ENCODE measurements at regions not wholly inside any gene's neighbourhood (a gene's known extent, or its start where the extent isn't known, plus 50 kb on each side); places are given as distances from the start of the nearest gene placed in this dataset.

DNA sequence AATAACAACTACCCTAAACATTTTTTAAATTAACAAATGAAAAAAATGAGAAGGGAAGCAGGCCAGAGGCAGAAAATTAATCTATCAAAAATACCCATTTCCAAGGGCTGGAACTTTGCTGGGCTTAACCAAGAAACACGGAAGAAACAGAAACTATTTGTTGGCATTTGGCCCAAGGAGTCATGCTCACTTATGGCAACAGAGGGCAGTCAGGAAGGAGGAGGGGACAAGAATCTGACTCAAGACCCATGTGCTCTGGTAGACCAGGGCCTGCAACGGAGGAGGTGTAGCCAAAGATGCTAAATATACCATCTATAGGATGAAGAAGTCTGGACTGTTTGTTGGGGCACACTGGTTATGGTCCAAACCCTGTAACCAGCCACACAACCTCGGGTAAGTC is 496.7 kb downstream of the COG6 start:
- DNase-seq, result no peak

- no peak for DNase-seq
These were observed 497.5 kb downstream of the COG6 start for GRCh38 chr13:40152922-40153321.

DNA sequence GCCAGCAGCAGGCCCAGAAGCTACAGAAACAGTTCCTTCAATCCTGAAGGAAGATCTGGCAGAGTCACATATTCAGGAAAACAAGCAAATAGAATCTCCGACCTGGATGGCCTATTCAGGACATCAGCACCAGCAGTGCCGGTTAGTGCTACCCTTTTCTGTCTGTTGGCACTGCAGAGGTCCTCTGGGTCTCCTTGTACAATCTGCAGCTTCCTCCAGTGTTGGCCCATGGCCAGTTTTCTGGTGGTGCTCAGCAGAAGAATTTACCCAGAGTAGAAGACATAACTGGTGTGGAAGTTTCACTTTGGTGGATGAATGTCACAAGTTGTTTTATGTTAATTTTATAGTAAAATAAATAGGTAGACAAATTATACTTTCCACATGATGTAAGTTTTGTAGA is 498.1 kb downstream of the COG6 start:
- DNase-seq, result no peak

GRCh38 chr13:40155201-40155600 is 499.7 kb downstream of the COG6 start:
- no peak for DNase-seq

DNA sequence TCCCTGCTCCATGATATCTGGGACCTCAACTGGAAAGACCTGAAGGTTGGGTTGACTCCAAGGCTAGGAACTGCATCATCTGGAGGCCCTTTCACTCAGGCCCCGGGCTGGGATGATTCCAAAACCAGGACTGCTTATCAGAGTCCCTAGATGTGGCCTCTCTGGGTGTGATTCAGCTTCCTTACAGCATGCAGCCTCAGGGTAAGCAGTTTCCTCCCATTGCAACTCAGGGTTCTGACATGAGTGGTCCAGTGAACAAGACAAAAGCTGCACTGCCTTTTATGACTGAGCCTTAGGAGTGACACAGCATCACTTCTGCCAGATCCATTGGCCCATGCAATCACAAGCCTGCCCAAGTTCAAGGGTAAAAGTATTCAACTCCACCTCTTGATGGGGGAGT is 502.8 kb downstream of the COG6 start:
- no peak for DNase-seq

GRCh38 chr13:40158757-40159156 is 503.3 kb downstream of the COG6 start:
- no peak for DNase-seq

GRCh38 chr13:40159736-40160135 is 504.3 kb downstream of the COG6 start:
- no peak for DNase-seq

DNA sequence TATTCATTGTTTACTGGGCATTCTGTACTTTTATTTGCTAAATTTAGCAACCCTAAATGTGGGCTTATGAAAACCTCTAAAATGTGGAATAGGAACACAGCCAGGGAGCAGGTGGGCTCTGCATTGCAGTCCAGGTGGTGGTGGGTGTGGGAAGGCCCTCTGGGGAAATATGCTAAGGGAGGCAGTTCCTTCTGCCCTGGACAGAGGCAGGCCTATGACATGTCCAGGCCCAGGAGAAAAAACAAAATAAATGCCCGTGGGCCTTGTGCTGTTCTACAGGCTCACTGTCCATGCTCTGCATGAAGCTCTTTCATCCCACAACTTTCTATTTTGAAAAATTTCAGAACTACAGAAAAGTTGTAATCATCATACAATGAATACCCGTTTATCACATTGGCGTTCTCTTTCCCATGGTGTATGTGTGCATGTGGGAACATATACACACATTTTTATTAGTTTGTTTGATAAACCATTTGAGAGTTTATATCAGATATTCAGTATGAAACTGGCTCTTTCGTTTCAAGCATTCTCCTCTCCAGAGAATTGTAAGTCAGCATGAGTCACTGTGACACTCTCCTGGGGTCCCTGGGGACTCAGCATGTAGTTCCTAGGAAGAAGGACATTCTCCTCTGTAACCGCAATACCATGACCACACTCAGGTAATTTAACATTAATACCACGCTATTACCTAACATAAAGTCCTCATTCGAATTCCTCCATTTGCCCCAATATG is 505.3 kb downstream of the COG6 start:
- DNase-seq, result no peak

DNA sequence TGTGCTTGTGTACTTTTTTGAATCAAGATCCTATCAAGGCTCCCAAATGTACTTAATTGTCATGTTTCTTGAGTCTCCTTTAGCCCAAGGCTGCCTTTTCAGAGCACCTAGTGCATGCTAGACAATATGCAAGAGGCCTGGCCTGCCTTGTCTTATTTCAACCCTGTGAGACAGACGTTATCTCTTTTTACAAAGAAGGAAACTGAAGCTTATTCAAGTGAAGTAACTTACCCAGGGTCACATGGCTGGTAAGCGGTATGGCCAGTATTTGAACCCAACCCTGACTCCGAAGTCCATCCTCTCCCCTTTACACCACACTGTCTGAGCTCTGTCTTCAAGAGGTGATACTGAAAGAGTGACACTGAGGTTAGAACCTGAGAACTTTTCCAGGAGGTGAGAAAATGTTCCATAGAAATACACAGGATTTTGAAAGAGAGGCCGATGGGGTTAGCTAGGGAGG is 505.1 kb downstream of the FOXO1 start:
- no peak for DNase-seq

- no peak for DNase-seq
These were observed 504.5 kb downstream of the FOXO1 start for GRCh38 chr13:40161931-40162330.

GRCh38 chr13:40163066-40164000 is 503.1 kb downstream of the FOXO1 start:
- no peak for DNase-seq

GRCh38 chr13:40164133-40164532 is 502.3 kb downstream of the FOXO1 start:
- no peak for DNase-seq

GRCh38 chr13:40165316-40165932 is 501.0 kb downstream of the FOXO1 start:
- no peak for DNase-seq

- no peak for DNase-seq
These were observed 499.1 kb downstream of the FOXO1 start for GRCh38 chr13:40167327-40167726.

DNA sequence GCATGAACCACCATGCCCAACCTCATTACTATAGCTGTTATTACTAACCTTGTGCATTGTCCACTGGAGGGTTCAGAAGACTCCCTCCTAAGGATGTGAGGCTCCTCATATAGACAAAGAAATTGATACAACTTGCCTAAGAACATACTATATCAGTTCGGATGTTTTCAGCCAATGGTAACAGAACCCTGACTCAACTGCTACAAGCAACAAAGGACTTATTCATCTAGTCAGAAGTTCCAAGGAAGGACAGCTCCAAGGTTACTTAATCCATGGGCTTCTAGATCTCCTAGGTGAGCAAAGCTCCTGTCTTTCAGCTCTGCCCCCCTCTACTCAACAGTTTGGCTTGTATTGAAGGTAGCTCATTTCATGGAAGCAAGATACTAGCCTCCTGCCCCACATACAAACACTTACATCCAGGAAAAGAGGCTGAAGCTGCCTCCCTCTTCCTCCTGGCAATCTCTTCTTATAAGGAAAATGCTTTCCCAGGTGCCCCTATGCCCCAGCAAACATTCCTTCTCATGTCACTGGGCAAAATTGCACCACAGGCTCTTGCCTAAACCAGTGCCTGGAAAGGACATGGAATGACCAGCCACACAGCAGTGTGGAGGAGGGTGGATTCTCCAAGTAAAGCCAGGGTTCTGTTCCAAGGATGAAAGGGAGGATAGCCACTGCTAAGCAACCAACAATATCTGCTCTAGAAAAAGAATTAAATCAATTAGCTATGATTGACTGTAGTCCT is 497.8 kb downstream of the FOXO1 start:
- no peak for DNase-seq

DNA sequence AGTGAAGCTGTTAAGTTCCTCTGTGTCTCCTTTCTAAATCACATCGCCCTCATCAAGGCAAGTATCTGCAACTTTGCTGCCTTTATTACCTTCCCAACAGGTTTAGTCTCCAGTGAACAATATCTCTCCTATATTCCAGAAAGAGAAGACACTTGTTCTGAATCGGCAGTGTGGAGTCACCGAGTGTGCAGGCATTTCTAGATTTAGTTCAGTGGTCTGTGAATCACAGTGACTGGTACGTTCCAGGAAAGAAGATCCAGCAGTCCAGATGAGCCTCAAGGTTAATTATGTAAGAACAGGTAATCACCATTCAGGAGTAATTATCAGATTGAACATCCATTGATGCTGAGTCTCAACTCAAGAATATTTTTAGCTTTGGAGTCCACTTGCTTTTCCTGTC is 497.0 kb downstream of the FOXO1 start:
- DNase-seq, result no peak

DNA sequence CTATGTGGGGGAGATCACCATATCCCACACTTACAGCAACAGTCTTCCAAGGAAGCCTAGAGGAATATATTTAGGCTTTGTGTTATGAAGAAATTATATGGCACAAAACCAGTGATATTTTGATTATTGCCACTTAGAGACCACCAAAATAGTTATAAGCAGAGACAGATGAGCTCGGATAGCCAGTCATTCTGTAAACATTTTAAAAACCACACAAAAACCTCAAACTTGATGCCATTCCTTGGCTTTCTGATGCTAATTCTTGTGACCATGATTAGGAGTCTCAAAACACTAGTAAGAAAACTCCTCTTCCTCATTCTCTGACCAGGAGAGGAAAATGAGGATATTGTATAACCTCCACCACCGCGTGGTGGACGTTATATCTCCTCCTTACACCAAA is 496.4 kb downstream of the FOXO1 start:
- no peak for DNase-seq

GRCh38 chr13:40170982-40171381 is 495.5 kb downstream of the FOXO1 start:
- DNase-seq, result no peak

DNA sequence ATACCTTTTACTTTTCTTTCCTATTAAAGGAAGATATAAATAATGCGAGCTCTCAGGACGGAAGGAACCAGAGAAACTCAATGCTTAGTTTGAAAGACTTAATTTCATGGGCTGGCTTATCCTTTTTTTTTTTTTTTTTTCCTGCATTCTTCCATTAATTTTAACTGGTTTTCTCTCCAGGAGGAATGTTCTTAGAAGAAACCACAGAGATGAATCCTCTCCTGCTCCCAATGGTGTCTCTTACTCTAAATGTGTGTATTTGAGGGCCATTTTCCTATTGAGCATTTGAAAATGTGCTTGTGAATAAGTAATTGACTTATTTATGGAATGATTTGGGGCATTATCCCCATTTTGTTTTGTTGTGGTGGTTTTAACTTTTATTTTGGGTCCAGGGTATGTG is 494.9 kb downstream of the FOXO1 start:
- DNase-seq, result no peak

GRCh38 chr13:40172149-40172591 is 494.3 kb downstream of the FOXO1 start:
- DNase-seq, result no peak

- no peak for DNase-seq
These were observed 493.6 kb downstream of the FOXO1 start for GRCh38 chr13:40172878-40173277.

DNA sequence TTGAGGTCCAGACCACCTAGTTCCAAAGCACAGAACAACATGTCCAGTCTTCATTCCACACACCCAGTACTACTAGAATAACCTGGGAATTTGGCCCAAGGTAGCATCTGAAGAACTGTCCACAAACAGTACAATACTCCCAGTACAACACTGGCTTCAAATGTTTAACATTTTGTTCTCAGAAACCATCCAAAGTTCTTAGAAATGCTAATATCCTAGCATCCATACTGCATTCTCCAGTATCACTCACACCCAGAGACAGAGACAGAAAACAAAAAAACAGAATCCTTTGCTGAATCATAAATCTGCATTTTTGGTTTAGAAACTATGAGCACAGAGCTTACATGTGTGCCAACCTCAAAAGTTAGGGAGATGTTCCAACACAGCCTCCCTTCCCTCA is 490.8 kb downstream of the FOXO1 start:
- DNase-seq, result no peak

DNA sequence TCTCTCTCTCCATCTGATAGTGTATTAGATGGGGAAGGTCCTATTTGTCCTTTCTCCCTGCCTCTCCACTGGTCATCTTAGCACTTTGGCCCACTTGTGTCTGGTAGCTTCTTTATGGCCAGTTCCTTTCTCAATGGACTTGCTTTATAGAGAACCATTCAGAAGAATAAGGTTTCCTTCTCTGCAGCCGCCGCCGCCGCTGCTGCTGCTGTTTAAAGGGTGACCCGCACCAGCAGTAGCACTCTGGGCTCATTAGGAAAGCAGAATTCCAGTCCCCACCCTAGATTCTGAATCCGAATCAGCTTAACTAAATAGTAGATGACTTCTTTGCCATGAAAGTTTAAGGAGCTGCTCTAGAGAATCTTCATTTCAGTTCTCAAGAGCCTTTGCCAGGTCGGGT is 490.2 kb downstream of the FOXO1 start:
- DNase-seq, result no peak

Measured in CD4-positive, alpha-beta T cell treated with Interleukin-4 for 4 hours (primary cell).